ENCODE measurements at regions not wholly inside any gene's neighbourhood (a gene's known extent, or its start where the extent isn't known, plus 50 kb on each side); places are given as distances from the start of the nearest gene placed in this dataset.
"Not testable (repeated sequence)": the region's sequence is repeated elsewhere in the genome, so short reads cannot be mapped to it uniquely, and the experiment has no call there.

DNA sequence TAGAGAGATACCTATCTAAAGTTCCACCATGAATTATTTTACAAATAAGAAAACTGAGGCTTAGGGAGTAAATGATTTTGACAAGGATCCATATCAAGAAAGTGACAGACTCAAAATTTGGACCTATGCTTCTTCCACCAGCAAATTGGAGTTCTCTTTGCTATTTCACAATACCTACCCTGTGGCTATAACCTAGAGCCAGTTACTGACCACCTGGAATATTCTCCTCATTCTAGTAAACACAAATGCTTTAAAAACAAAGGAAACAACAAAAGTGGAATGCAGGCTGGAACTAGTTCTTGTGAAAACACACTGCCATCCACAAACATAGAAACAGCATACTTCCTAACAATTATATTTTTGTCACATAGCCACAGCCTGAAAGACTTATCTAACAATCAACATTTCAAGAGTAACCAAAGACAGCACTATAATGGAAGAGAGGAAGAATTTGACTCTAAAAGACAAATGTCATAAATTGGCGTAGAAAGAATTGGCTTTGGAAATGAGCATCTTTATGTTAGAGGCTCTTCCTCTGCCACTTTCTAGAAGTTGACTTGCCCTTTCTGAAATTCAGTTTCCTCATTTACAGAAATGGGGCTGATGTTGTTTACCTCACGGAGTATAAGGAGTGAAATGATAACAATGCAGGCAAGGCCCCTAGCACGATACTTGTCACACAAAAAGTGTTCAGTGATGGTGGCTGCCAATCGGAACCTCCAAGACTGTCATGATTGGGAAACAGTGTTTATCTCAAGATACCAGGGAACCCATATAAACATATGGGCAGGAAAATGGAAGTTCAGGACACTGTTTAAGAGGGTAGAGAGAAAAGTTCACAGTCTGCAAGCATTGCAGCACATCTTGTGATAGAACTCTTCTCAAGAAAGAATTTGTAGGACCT, 138.6 kb upstream of the LGR5 start:
- DNase-seq: no peak

DNA sequence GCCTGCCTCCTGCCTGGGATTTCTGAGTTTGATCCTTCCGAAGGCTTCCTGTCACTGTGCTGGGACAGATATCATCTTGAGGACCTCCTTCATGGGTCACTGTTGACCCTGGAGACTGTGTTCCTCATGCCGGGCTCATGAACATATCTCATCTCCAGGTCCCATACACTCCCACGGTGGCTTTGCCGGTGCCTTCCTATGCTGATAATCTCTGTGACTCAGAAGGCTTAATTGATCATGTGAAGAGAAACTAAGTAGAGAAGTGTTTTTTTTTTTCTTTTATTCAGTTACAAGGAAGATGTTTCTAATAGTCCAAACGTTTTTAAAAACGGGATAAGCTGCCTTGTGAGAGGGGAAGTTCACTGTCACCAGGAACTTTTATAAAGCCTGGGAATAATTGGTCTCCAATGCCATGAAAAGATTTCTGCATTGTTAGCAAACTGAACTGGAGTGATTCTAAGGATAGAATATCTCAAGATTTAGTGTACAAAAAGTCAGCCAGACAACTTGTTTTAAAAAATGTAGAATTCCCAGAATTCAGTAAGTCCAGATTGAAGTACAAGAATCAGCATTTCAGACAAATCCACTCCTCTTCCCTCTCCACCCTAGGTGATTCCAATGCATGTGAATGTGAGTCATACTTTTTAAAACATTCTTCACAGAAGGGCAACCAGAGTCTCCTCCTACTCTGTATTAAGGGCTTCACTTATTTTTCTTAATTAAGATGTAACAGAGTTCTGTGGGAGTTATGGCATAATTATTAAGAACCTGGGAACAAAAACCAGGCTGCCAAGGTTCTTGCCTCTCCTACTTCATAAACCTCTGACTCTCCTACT, 139.8 kb upstream of the LGR5 start:
- DNase-seq: no peak

DNA sequence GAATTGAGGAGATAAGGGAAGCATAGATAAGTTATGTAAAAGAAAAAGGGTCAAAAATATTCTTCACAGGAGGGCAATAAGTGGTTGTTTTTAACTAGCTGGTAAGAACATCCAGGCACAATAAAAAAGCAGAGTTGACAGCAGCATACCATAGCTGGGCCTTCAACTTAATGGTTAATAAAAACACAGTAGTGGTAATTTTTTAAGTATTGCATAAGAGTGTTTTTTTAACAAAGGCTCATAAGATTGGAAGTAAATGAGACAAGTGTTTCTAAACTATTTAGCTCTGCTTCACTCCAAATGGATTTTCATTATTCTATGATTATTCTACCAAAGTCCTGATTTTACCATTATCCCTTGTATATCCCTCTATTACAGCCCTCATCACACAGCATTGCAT, 140.1 kb upstream of the TSPAN8 start:
- no peak for DNase-seq

DNA sequence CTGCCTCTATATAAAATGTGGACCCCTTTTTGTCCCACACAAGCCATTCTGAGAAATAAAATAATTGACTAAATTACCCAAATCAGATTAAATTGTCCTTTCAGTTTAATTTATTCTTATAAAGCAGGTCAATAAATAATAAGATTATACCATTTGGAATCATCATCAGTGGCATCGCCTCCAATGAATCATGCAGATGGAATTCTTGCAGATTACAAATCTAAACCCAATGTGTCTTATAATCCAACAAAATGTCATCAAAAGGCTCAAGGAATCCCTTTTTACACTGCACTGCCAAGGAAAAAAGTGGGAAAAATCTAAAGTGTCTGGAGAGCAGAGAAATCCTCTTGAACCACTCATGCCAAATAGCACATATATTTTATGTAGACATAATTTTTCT, 138.2 kb upstream of the TSPAN8 start:
- no peak for DNase-seq

DNA sequence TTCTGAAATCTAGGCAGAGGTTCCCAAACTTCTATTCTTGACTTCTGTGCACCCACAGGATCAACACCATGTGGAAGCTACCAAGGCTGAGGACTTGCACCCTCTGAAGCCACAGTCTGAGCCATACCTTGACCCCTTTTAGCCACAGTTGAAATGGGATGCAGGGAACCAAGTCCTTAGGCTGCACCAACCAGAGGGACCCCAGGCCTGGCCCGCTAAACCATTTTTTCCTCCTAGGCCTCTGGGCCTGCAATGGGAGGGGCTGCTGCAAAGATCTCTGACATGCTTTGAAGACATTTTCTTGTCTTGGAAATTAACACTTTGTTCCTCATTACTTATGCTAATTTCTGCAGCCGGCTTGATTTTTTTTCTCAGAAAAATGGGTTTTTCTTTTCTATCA, 133.9 kb upstream of the TSPAN8 start:
- DNase-seq: no peak

DNA sequence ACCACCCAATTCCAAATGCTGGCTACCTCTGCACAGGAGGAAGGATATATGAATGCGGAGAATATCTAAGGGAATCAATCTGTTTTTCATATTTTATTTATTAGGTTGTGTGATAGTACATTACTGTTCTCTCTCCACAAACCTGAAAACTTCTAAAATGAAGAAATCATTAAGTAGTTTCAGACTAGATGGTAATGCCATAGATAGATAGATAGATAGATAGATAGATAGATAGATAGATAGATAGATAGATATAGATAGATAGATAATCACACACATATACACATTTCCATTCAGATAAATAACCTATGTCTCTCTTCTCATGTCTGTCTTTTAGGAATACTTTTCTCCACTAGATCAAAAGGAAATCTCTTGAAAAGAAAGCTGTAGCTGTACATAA, 126.1 kb upstream of the TSPAN8 start:
- no peak for DNase-seq

DNA sequence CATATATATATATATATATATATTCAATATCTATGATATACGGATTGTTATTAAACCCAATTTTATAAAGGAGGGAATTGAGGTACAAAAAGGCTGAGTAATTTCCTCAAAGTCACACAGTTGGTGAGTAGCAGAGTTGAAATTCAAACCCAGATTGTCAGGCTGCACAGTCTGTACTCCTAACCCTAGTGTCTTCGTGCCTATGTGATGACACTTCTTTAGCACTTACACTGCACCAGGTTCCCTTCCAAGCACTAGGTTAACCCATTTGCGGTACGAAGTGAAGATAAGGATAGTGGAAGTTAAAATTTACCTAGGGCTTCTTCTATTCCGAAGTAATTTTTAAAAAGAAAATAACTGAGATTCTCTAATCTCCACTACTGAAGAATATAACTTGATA, 125.1 kb upstream of the TSPAN8 start:
- DNase-seq: no peak

DNA sequence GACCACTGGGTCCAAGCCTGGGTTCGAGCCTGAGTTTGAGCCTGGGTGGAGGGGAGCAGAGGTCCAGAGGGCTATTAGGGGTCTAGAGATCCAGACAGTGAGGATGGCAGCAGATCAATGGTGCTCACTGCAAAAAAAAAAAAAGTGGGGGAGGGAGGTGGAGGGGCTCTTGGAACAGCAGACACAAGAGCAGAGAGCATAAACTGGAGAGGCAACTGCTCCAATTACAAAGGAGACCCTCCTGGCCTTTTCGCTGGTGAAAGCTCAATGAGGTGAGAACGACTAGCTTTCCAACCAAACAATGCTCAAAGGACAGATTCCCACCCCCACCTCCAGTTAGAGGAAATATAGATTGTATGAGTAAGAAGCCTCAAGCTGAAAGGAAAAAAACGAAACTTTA, 124.2 kb upstream of the TSPAN8 start:
- DNase-seq: no peak

DNA sequence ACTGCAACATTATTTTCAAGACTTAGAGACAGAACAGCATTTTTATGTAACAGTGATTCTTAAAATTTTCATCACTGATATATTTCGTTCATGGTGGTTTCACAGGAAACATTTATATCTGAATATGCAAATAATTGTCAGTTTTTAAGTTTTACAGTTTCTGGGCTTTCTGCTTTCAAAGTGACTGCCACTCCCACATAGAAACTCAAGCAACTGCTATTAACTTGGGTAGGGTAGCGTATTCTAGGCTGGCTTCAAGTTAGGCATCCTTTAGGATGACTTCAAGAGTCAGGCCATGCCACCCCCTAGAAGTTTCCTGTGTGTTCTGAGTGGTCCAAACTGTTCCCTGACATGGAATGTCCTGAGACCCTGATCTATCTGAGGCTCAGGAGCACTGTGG, 123.6 kb upstream of the TSPAN8 start:
- DNase-seq: no peak

DNA sequence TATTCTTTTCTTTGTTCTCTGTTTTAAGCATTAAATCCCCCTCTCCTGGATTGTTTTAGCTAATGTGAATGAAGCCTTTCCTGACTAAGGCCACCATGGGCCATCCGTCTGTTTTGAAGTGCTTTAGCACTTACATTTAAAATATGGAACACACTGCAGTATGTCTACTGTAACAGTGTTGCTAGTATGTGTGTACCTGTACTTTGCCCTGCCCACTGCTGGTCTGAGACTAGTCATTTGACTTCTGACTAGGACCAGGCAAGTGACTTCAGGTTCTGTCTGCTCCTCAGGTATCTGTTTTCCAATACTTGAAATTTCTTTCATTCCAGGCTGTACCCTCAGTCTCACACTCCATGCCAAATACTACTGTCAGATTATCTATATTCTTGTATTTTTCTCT, 120.1 kb upstream of the TSPAN8 start:
- no peak for DNase-seq

DNA sequence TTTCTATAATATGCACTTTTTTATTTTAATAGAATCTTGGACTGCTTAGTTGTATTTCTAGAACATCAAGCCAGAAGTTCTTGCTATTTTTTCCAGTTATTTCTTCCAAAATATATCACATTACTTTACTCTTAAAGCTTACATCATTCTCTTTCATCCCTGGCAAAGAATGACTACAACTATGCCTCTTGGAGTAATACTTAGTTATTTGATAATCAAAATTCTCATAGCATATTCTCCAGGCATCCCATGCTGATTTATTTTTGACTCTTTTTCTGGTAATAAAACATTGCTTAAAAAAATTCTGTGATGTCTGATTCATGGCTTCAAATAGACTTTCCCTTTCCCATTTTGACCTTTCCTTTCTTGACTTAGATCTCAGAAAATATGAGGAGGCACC, 118.7 kb upstream of the TSPAN8 start:
- DNase-seq: no peak

DNA sequence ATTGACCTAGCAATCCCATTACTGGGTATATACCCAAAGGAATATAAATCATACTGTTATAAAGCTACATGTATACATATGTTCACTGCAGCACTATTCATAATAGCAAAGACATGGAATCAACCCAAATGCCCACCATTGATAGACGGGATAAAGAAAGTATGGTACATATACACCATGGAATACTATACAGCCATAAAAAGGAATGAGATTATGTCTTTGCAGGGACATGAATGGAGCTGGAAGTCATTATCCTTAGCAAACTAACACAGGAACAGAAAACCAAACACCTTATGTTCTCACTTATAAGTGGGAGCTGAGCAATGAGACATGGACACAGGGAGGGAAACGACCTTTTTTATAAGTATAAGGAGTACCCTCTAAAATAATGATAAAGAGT, 113.0 kb upstream of the TSPAN8 start:
- DNase-seq: not testable (repeated sequence)

DNA sequence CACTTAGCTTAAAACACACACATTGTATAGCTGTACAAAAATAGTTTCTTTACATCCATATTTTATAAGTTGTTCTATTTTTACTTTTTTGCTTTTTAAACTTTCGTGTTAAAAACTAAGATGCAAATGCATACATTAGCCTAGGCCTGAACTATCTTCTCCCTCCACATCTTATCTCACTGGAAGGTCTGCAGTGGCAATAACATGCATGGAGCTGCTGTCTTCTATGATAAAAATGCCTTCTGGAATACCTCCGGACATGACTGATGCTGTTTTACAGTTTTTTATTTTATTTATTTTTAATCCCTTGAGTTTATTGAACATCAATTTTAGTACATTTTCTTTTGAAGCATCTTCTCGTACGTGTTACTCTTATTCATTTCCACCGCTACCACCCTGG, 112.3 kb upstream of the TSPAN8 start:
- DNase-seq: no peak

DNA sequence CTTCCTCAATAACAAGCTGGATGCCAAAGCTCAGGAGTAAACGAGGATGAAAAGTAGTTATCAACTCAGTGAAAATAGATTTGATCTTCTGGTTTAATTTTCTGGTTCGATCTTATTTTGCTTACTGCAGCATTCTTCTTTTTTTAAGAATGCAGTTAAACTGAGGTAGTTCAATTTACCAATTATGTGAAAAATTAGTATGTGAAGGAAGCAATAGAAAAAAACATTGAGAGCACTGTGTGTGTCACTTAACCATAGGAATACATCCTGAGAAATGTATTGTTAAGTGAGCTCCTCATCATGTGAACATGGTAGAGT, 111.4 kb upstream of the TSPAN8 start:
- no peak for DNase-seq

DNA sequence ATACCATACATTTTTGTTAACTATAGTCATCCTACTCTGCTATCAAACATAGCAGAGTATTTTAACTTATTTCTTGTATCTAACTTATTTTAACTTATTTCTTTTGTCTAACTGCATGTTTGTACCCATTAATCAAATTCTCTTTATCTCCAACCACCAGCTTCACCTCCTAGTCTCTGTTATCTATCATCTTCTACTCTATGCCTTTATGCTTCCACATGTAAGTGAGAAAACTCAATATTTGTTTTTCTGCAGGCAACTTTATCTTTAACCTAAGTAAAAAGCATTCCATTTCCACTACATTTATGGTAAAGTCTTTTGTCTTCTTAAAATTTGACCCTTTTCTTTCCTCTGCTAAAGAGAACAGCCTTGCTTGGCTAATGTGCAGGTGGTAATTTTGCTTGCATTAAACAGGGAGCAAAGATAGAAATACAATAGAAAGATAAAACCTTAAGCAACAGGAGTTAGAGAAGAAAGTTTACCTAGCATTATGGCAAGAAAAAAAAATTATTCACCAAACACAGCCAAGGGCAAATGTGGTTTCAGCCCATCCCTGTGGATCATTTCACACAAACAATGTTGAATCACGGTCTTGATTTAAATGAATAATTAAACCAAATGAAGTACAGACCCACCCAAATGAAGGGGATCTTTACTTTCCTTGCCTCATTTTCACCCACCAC, 110.9 kb upstream of the TSPAN8 start:
- DNase-seq: no peak

DNA sequence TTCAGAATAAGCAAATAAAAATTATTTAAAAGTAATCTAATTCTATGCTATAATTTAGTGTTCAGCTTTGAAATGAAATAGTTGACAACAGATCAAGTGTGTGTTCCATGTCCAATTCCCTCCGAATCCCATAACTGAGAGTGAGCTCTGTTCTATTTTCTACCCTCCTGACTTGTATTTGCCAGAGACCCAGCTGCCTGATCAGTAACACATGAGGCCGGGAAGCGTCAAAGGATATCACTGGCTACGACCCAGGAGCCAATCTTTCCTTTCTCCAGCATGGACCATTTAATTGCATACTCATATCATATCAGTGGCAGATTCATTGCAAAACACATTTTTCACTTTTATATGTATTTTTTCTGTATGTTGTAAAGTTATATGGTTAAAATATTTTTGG, 108.8 kb upstream of the TSPAN8 start:
- no peak for DNase-seq

DNA sequence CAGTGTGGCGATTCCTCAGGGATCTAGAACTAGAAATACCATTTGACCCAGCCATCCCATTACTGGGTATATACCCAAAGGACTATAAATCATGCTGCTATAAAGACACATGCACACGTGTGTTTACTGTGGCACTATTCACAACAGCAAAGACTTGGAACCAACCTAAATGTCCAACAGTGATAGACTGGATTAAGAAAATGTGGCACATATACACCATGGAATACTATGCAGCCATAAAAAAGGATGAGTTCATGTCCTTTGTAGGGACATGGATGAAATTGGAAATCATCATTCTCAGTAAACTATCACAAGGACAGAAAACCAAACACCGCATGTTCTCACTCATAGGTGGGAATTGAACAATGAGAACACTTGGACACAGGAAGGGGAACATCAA, 107.9 kb upstream of the TSPAN8 start:
- not testable (repeated sequence) for DNase-seq

DNA sequence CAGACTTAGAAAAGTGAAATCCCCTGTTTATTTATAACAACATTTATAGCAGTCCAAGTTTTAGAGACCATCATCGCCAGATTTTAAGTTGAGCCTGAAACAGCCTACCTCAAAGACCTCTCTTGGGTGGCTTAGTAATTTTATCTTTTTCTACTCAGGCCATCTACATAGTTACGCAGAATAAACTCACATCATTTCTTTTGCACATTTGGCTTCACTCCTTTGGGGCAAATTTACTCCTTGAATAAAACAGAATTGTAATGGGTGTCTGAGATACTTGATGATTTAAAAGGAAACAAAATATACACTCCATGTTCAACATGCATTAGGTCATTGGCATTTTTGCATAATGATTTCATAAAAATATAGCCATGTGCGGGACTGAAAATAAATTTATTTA, 104.7 kb upstream of the TSPAN8 start:
- no peak for DNase-seq

DNA sequence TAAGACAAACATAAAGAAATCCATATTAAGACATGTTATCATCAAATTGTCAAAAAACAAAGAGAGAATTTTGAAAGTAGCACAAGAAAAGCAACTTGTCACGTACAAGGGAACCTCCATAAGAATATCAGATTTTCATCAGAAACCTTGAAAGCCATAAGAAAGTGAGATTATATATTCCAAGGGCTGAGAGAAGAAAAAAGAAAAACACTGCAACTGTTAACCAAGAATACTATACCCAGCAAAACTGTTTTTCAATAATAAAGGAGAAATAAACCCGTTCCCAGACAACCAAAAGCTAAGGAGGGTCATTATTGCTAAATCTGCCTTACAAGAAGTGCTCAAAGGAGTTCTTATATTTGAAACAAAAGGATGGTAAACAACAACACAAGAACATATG, 94.7 kb upstream of the TSPAN8 start:
- no peak for DNase-seq

DNA sequence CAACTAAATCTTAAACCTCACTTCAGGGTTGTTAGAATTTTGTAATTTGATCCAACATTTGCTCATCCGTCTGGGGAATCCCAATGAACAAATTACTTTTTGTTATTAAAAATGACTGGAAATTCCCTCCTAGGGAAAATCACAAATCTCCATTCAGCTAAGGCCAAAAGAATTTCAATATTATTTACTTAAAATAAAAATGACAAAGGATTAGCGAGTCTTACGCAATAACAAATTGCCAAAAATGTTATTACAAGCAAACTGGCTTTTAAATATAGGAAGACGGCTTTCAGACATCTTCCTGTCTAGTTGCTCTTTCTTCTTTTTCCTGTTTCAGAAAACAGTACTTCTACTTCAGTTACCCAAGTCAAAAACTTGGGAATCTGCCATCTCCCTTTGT, 92.4 kb upstream of the TSPAN8 start:
- DNase-seq: no peak

DNA sequence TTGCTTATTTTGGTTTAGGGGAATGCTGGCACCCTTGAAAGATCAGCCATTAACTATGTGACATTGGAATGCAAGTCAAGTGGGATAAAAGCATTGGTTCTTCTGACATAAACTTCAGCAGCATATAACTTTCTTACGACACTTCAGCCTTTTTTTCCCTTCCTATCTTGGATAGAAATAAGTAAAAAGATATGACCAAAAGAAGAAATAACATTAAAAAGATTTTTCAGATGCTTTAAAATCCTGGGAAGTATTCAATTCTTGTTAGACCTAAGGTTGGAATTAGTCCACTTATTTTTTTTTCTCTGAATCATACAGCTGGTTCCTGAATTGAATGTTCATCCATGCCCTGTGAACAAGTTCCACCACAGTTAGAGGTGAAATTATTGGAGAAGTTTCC, 85.6 kb upstream of the TSPAN8 start:
- no peak for DNase-seq

DNA sequence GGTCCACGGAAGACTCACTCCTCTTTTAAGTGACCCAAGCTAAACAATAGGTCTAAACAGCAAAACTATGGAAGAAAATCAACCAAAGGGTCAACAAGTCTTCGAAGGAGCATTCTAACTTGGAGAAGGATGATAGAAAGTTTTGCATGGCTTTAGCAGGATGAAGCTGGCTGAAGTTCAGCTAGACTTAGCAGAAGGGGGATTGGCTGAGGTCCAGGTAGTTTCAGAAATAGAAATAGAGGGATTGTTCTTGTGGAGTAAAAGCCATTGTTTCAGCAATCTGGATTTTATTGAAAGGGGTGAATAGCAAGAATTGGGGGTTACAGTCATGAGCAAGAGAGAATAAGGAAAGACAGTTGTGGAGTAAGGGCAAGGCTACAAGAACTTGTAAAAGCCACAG, 84.7 kb upstream of the TSPAN8 start:
- DNase-seq: no peak

Data from anterior cingulate cortex (tissue), 58 donors.